ENCODE measurements at regions not wholly inside any gene's neighbourhood (a gene's known extent, or its start where the extent isn't known, plus 50 kb on each side); places are given as distances from the start of the nearest gene placed in this dataset.
"Not testable (repeated sequence)": the region's sequence is repeated elsewhere in the genome, so short reads cannot be mapped to it uniquely, and the experiment has no call there.

DNA sequence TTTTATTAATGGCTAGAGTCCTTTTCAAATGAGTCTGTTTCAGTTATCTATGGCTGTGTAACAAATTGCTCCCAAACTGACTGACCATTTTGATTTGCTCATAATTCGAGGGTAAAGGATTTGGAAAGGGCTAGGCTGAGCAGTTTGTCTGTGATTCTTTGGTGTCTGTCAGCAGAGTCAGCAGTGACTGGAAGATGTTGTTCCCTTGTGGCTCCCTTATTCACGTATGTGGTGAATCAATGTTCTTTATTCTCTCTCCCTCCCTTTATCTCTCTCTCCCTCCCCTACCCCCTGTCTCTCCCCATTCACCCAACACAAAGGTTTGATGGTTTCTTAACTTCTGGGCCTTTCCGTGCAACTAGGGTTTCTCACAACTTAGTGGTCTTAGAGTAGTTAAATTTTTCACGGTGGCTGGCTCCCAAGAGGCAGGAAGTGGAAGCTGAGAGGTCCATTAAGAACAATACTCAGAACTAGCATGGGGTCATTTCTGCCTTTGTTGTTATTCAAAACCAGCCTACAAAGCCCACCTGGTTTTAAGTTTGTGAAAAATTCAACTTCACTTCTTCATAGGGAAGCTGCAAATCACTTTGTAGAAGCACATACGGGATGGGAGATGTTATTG, 772.5 kb upstream of the SLITRK1 start:
- DNase-seq (ENCODE audit: low read depth) = no peak

DNA sequence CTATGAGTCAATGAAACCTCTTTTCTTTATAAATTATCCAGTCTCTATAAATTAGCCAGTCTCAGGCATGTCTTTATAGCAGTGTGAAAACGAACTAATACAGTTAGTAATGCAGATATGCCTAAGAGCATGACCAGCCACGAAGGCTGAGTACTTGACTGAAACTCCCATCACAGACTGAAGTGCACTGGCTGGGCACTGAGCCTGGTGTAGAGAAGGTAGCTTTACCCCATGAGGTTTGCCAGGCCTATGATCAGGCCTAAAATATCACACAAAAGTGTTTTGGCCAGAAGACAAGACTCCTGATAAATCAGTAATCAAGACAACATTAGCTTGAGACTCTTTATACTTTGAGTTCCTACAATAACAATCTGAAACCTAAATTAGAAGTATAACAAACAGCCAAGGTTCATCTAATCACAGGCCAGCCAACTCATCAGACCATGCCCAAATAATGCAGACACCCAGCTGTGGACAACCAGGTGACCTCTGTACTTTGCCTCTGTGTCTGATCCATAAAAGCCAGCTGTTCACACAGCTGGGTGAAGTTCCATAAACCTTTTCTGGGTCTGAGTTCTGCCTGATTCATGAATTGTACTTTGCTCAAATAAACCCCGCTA, 771.8 kb upstream of the SLITRK1 start:
- no peak for DNase-seq (ENCODE audit: low read depth)

DNA sequence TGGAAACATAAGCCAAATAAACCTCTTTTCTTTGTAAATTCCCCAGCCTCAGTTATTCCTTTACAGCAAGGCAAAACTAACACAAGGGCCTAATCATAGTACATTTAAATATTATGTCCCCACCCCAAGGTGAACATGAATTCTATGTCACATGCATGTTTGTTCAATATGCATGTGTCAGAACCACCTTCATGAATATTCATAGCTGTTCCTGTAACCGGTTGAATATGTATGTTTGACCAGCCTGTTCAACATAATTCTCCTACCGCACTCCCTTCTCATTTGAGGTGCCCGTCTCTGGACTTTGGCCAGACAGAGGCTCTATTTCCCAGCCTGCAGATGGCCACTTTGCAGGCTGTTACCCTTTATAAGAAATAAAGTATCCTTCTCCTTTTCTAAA, 769.4 kb upstream of the SLITRK1 start:
- no peak for DNase-seq (ENCODE audit: low read depth)

DNA sequence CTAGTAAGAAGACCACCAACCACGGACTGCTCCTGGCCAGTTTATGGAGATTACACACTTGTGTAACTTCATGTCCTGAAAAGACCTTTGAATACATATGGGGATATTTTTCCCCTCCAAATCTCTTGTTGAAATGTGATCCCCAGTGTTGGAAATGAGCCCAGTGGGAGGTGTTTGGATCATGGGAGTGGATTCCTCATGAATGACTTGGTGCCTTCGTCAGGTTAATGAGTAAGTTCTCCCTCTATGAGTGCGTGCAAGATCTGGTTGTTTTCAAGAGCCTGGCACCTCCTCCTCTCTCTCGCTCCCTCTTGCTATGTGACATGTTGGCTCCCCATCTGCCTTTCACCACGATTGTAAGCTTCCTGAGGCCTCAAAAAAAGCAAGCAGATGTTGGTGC, 769.0 kb upstream of the SLITRK1 start:
- peak; percentile 84 for DNase-seq (ENCODE audit: low read depth)

DNA sequence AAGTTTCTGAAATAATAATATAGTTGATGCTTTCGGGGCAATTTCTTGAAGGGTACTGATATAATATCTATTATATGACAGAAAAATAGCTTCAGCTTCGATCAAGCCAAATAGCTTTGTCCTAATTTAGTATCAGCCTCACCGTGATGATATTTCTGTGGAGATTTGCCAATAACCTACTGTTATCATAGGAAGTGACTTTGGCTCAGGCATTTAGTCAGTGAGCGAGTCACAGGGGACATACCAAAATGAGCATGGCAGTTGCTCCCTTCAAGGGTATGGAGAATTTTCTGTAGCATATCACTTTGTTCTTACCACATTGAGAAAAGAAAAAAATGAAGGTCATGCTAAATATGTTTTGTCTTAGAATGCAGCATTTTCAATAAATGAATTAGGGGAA, 767.6 kb upstream of the SLITRK1 start:
- DNase-seq (ENCODE audit: low read depth) = peak; percentile 86

DNA sequence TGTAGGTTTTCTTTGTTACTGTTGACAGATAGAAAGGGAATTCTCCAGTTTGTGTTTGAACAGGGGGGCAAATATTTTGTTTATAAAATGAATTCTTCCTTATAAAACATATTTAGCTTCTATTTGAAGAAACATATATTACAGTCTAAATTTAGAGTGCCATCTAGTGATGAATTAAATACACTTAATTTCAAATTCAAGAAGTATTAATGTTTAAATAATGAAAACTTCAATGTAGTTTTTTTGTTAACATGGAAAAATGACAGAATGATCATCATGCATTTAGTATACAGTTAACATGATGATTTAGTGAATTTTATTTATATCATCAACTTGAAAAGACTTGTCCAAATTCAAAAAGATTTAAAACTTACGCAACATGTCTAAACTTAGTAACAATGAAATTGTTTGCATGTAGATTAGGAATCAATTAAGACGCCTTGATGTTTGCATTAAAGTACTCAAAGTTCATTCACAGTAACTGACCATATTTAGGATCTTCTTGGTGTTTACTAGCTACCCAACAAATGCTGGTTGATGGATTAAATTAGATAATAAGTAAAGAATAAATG, 765.9 kb upstream of the SLITRK1 start:
- peak; percentile 40 for DNase-seq (ENCODE audit: low read depth)

DNA sequence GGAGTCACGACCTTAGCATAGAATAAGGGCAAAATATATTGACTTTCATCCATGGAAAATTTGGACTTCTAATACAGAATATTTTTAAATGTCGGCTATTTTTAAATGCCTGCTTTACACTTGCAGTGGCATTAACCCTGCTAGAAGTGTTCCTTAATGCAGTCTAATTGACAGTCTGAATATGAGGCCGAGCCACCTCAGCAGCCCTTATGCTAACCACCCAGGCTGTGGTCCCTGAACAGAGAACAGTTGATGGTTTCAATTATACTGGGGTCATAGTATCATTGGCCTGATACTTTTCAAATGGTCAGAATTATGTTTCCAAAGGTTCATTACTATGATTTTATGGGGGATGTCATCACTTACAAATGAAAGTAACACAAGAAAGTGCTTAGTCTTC, 764.7 kb upstream of the SLITRK1 start:
- DNase-seq (ENCODE audit: low read depth) = no peak

DNA sequence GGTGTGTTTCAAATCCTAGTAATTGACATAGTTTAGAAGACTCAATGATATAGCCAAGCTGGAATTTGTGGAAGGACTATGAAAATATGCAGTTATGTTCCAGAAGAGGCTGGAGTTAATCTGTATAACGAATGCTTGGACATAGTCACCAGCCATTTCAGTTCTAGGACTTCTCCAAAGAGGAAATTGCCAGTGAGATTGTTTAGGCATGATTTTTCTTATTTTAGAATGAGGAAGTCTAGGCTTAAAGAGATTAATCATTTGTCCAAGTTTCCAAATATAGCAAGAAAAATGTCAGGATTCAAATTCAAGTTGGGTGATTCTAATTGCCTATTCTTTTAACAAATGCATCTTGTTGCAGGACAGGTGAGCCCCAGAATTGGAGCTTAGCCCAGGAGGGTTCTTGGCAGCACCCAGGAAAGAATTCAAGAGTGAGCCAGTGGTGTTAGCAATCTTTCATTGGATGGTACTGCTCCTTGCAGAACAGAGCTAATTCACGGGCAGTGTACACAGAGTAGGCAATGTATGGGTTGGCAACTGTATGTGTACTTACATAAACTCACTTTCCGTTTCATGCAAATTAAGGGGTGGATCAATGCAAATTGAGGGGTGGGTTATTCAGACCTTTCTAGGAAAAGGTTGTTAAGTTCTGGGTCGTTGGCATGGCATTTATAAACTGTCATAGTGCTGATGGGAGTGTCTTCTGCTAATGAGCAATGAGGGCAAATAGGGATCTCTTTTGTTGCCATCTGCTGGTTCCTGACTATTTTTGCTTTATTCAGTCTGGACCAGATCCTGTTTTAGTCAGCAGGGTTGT, 763.1 kb upstream of the SLITRK1 start:
- DNase-seq (ENCODE audit: low read depth) = no peak

DNA sequence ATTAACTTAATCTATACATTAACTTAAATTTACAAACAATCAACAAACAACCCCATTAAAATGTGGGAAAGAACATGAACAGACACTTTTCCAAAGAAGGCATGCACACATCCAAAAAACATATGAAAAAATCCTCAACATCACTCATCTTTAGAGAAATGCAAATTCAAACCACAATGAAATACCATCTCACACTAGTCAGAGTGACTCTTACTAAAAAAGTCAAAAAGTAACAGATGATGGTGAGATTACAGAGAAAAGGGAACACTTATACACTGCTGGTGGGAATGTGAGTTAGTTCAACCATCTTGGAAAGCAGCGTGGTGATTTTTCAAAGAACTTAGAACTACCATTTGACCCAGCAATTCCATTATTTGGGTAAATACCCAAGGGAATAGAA, 759.2 kb upstream of the SLITRK1 start:
- DNase-seq (ENCODE audit: low read depth) = peak; percentile 75

DNA sequence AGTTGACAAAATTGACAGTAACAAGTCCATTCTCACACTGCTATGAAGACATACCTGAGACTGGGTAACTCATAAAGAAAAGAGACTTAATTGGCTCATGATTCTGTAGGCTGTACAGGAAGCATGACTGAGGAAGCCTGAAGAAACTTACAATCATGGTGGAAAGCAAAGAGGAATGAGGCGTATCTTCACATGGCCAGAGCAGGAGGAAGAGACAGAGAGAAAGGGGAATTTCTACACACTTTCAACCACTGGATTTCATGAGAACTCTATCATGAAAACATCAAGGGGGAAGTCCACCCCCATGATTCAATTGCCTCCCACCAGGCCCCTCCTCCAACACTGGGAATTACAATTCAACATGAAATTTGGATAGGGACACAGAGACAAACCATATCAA, 758.4 kb upstream of the SLITRK1 start:
- DNase-seq (ENCODE audit: low read depth) = no peak

DNA sequence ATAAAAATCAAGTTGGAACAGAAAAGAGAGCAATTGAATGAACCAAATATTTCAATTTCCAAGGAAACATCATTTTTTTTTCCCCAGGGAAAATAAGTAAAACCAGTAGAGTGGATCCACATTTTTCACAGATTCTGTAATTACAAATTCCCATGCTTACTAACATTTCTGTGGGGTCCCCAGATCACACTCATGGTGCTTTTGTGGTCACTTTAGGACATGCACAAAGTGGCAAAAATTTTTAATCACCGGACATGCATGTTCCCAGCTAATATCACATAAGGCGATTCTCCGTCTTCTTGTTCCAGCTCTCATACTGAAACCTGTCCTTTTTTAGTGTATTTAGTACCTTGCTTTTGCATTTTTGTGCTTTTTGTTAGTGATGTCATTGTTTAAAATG, 748.2 kb upstream of the SLITRK1 start:
- no peak for DNase-seq (ENCODE audit: low read depth)

DNA sequence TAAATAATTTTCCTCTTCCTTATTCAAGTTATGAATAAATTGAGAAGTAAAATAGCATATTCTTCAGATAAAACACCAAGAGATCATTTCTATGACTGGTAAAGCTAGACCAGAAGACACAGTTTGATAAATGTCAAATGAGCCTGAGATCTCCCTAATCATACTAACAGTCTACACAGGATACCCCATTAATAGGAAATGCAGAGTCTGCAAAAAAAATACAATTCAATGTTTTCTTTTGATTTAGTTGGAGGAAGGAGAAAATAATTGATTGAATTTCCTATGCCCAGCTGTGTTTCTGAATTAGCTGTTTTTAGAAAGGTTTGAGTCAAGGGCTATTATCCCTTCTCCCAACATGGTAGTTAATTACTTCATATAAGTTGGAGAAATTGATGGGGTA, 734.6 kb upstream of the SLITRK1 start:
- DNase-seq (ENCODE audit: low read depth) = no peak

DNA sequence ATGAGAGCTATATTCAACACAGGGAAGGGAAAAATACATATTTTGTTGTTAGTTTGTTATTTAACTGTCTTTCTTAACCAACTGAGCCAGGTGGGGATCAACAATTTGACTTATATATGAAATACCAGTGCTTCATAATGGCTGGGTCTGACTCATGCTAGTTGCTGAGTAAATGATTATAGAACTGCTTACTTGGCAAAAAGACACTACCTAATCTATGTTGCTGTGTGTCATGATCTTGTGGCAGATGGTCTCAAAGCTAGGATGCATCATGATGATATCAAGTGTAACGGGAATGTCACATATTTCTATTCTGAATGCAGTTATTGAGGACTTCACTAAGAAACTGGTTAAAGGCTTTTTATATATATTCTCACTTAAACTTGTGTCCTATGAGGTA, 727.4 kb upstream of the SLITRK1 start:
- DNase-seq (ENCODE audit: low read depth) = peak; percentile 87

DNA sequence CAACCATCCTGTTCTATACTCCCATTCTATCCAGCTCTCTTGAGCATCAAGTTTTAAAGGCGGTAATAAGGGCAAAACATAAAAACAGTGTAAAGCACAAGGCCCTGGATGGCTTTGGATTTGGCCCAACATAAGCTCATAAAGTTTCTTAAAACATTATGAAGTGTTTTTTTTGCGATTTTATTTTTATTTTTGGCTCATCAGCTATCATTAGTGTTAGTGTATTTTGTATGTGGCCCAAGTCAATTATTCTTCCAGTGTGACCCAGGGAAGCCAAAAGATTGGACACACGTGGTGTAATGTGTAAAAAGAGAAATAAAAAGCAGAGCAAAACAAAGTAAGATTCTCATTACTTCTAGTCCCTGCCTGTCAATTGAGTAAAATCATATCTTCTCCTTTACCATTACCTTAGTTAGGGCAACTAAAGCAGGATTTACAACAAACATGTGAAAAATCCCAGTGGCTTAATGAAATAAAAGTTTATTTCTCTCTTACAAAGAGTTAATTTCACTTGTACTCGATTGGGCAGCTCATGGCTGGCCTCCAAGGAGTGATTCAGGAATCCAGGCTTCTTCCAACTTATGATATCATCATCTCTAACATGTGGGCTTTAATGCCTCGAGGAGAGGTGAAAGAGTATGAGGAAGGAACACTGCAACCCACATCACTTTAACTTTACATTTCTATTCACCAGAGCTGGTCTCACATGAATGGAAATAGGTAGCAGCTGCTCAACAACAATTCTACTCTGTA, 725.2 kb upstream of the SLITRK1 start:
- DNase-seq (ENCODE audit: low read depth) = peak; percentile 77

DNA sequence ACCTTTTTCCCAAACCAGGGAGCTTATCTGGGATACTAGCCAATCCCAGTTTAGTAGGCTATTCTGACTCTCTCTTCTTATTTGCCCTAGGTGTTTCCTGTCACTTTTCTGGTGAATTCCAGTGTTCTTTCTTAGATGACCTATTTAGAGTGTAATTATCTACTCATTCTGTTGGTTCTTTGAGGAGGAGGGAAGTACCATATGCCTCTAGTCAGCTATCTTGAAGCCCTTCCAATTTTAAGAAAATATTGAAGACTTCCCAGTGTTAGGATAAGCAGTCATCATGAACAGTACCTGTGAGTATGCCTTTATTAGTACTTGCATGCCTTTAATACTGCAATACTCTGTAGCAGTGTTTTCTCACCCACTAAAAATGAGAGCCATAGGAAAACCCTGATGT, 724.3 kb upstream of the SLITRK1 start:
- DNase-seq (ENCODE audit: low read depth) = no peak

DNA sequence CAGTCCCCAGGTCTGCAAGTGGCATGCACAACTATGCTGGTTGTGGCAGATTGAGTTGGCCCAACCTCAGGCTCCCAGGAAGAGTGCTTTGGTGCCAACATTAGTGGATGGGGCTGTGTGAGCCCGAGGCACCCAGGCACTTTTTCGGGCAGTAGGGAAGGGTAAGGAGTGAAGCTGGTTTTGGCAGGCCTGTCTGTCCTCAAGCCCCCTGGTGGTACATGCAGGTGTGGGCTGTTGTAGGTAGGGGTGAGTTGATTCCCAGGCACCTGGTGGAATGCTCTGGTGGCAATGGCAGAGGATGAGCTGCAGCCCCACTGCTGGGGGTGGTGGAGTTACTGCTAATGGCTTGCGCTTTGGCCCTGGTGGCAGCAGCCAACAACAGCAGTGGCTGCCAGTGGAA, 723.7 kb upstream of the SLITRK1 start:
- DNase-seq (ENCODE audit: low read depth) = no peak

DNA sequence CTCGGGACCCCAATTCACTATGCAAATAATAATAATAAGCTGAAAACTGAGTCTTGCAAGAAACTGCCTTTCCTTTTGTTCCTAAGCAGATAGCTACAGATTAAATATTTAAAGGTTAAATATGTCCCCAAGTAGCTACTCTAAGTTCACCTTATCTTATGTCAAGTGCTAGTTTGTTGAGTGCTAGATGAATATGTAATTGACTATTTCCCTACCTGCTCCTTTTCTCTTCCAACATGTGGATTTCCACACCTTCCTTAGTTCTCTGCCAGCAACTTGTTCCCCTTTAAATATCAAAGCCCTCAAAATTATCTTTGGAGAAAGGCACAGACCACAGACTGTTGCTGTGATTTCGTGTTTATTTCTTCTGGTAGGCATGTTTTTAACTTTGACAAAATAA, 709.2 kb upstream of the SLITRK1 start:
- DNase-seq (ENCODE audit: low read depth) = no peak

DNA sequence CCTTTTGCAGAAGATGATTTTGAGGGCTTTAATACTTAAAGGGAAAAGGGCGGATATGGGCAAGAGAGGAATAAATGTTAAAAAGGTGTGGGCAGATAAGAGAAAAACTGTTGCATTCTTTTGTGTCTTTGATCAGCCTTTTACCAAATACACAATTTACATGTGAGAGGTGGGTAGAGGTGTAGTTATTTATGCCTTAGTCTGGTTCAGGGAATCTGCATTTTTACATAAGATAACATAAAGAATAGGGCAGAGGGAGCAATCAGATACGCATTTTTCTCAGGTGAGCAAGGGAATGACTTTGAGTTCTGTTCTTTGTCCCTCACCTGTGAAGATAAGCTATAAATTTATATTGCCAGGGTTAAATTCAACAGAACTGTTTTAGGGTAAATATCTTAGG, 708.4 kb upstream of the SLITRK1 start:
- no peak for DNase-seq (ENCODE audit: low read depth)

DNA sequence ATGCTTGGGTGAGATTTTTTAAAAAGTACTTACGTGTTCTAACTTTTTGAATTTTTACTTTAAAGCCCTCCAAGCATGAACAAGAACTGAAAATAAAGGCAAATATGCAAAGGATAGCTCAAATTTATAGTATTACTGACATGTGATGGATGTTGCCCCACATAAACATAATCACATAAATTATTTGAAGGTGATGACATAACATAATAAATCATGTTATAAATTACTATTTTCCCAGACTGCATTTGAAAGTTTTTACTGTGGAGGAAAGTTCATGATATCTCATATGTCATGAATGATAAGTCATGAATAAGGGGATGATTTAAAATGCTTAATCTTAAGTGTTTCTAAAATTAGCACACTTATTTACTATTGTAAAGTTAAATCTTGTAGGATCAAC, 705.7 kb upstream of the SLITRK1 start:
- no peak for DNase-seq (ENCODE audit: low read depth)

DNA sequence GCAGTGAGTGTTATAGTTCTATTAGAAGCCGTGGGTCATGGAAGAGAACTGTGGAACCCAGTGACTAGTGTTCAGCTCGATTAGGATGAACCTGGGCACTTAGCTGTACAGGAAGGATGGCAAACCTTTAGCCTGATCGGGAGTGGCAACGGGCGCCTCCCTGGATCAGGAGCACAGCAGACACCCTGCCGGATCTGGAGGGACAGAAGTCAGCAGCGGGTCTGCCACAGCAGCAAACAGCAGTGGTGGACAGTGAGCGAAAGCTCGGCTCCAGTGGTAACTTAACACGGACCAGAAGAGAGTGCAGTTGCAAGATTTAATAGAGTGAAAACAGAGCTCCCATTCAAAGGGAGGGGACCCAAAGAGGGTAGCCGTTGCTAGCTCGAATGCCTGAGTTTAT, 697.6 kb upstream of the SLITRK1 start:
- not testable (repeated sequence) for DNase-seq (ENCODE audit: low read depth)

DNA sequence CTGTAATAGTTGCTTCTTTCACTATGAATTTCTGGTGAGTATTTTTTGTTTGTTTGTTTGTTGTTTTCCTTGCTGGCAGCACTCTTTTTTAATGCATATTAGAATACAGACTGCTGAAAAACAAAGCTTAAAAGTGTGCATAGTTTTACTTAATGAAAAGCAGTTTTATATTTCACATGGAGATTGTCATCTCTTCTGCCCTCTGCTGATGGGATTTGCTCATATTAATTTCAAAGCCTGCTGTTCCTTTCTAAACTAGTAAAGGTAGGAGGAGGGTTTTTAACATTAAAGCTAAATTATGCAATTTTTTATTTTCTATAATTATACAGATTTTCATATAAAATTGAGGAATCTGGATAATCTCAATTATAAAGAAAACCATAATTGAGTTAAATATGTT, 692.6 kb upstream of the SLITRK1 start:
- DNase-seq (ENCODE audit: low read depth) = peak; percentile 41

DNA sequence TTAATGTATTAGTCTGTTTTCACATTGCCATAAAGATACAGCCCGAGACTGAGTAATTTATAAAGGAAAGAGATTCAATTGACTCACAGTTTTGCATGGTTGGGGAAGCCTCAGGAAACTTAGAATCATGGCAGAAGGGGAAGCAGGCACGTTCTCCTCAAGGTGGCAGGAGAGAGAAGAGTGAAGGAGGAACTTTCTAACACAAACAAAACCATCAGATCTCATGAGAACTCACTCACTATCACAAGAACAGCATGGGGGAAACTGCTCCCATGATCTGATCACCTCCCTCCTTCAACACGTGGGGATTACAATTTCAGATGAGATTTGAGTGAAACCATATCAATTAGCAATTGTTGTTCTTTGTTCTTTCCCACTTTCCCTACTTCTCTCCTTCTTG, 689.0 kb upstream of the SLITRK1 start:
- DNase-seq (ENCODE audit: low read depth) = no peak
